SK-N-MC (cell line): ENCODE measurements at regions not wholly inside any gene's neighbourhood (a gene's known extent, or its start where the extent isn't known, plus 50 kb on each side); places are given as distances from the start of the nearest gene placed in this dataset.

Experiments
- EZH2 ChIP-seq: fragments of 200-600 bp; sonication (generic); IDR thresholded peaks from one replicate; pipeline ENCODE4 v1.6.1; 2017; ENCODE audit warnings: antibody characterized with exemption
- FOXP2 ChIP-seq: optimal IDR thresholded peaks from 2 replicates; pipeline ENCODE3; 2011; ENCODE audit warnings: mild to moderate bottlenecking, moderate library complexity; ENCODE audit not compliant: insufficient read depth; ENCODE audit errors: extremely low read length, control extremely low read depth
- POLR2AphosphoS5 ChIP-seq: IDR thresholded peaks from 2 replicates; pipeline ENCODE4 v1.6.1; 2012; ENCODE audit warnings: mild to moderate bottlenecking, low read depth, low read length, borderline replicate concordance

GRCh38 chr11:97794876-97795275, 1225.9 kb upstream of the CNTN5 start:
- TF ChIP-seq POLR2AphosphoS5 (no peak), EZH2 (no peak), FOXP2 (no peak)
